ENCODE measurements at regions not wholly inside any gene's neighbourhood (a gene's known extent, or its start where the extent isn't known, plus 50 kb on each side); places are given as distances from the start of the nearest gene placed in this dataset.

DNA sequence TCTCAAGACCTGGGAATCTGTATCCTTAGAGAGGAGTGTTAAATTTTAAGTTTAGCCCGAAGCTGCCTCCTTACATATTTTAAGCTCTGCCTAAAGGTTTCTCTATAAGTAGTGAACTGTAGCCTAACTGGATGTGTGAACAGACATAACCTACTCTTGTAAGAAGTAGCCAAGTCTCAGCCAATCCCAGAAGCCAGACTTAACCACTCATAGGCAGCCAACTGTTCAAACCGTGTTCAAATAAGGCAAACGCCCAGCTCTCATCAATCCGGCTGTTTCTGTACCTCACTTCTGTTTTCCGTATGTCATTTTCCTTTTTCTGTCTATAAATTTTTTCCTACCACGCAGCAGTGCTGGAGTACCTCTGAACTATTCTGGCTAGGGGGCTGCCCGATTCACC lies 58.7 kb upstream of the HRH2 start:
- TF ChIP-seq POLR2A (IDR thresholded peaks at IDR 0.05) (no peak), CTCF (IDR thresholded peaks at IDR 0.05) (no peak)

Data from adrenal gland (tissue), 5 donors.